ENCODE measurements at regions not wholly inside any gene's neighbourhood (a gene's known extent, or its start where the extent isn't known, plus 50 kb on each side); places are given as distances from the start of the nearest gene placed in this dataset.
"Not testable (repeated sequence)": the region's sequence is repeated elsewhere in the genome, so short reads cannot be mapped to it uniquely, and the experiment has no call there.

DNA sequence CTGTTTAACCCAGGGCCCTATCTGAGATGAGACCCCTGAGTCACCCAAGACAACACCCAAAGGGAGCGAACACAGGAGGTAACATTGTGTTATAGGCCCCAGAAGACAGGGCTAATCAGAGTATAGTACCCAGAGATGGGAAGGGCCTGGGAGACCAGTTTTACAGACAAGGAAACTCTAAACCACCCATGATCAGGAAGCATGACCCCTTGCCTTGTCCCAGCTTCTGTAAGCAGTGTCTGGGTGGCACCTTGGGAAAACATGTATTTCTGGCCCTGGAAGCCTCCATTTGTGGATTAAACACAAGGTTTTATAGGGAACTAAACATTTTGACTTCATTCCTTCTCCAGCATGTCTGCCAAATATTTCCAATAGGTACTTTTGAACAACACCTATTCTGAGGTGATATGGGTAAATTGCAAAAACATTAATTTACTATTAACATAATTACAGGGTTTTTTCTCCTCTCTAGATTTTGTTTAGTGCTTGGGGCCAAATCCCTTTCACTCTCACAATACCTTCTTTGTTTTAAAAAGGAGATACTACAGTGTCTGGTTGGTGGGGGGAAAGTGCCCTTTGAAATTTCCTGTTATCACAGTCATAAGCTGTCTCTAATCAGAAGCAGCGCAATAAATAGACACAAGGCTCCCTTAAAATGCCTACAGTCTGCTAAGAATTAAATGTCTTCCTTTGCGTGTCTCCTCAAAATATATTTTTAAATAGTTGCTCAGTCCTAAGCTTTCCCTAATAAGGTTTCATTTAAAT is 341.1 kb downstream of the BCL11A start:
- H3K27ac ChIP-seq (ENCODE audit: low read depth, low read length), result no peak overlapping the region
- H2AK5ac ChIP-seq (ENCODE audit: low read length), result no peak overlapping the region
- no peaks in the 10 kb centered on the region for H3K36me3 ChIP-seq (ENCODE audit: control insufficient read depth, insufficient read depth, low read length)
- no peak overlapping the region for H3K18ac ChIP-seq (ENCODE audit: low read length)
- no CpG with 5 or more reads among the region's 3 CpGs for WGBS (ENCODE audit: extremely low coverage, insufficient coverage, low lambda C conversion rate)
- no peak overlapping the region for H3K4me3 ChIP-seq (ENCODE audit: low read length)
- no peak overlapping the region for H3K4ac ChIP-seq (ENCODE audit: low read depth, low read length)
- no peak overlapping the region for H4K8ac ChIP-seq (ENCODE audit: low read depth, low read length)
- no peaks in the 10 kb centered on the region for H3K27me3 ChIP-seq (ENCODE audit: insufficient read depth, low read length, poor library complexity)
- H3K23ac ChIP-seq (ENCODE audit: low read length), result no peak overlapping the region
- no peak overlapping the region for H4K5ac ChIP-seq (ENCODE audit: low read length)
- no peak for DNase-seq
- H2BK5ac ChIP-seq (ENCODE audit: low read length), result no peak overlapping the region
- H2BK15ac ChIP-seq (replicated peaks; ENCODE audit: low read depth), result no peak overlapping the region
- peaks cover 2% of the 10 kb centered on the region for H3K4me1 ChIP-seq (ENCODE audit: control insufficient read depth, low read depth, low read length)
- no peak overlapping the region for H2BK120ac ChIP-seq (ENCODE audit: low read depth, low read length)
- H3K56ac ChIP-seq (ENCODE audit: low read length), result no peak overlapping the region
- H3K9ac ChIP-seq (ENCODE audit: low read length), result no peak overlapping the region
- no peak overlapping the region for H3K4me2 ChIP-seq (ENCODE audit: low read length)
- no peaks in the 10 kb centered on the region for H3K79me1 ChIP-seq (ENCODE audit: low read length)
- no peaks in the 10 kb centered on the region for H3K79me2 ChIP-seq (ENCODE audit: control insufficient read depth, insufficient read depth, low read length)

GRCh38 chr2:60189006-60189405 is 364.4 kb downstream of the BCL11A start:
- not testable (repeated sequence) for H3K4me3 ChIP-seq (ENCODE audit: low read length); H2BK15ac ChIP-seq (replicated peaks; ENCODE audit: low read depth); H3K9ac ChIP-seq (ENCODE audit: low read length); H3K79me2 ChIP-seq (ENCODE audit: control insufficient read depth, insufficient read depth, low read length); H4K5ac ChIP-seq (ENCODE audit: low read length); H3K18ac ChIP-seq (ENCODE audit: low read length); H4K8ac ChIP-seq (ENCODE audit: low read depth, low read length); H3K4ac ChIP-seq (ENCODE audit: low read depth, low read length); H3K4me1 ChIP-seq (ENCODE audit: control insufficient read depth, low read depth, low read length); H2AK5ac ChIP-seq (ENCODE audit: low read length); H3K36me3 ChIP-seq (ENCODE audit: control insufficient read depth, insufficient read depth, low read length); DNase-seq; H3K27ac ChIP-seq (ENCODE audit: low read depth, low read length); H3K79me1 ChIP-seq (ENCODE audit: low read length); H3K23ac ChIP-seq (ENCODE audit: low read length); H3K56ac ChIP-seq (ENCODE audit: low read length); H3K27me3 ChIP-seq (ENCODE audit: insufficient read depth, low read length, poor library complexity); H2BK120ac ChIP-seq (ENCODE audit: low read depth, low read length); H2BK5ac ChIP-seq (ENCODE audit: low read length); H3K4me2 ChIP-seq (ENCODE audit: low read length)
- no CpG with 5 or more reads among the region's 19 CpGs for WGBS (ENCODE audit: extremely low coverage, insufficient coverage, low lambda C conversion rate)

- H3K56ac ChIP-seq (ENCODE audit: low read length), result no peak overlapping the region
- no peak overlapping the region for H3K23ac ChIP-seq (ENCODE audit: low read length)
- H2BK15ac ChIP-seq (replicated peaks; ENCODE audit: low read depth), result no peak overlapping the region
- H3K79me2 ChIP-seq (ENCODE audit: control insufficient read depth, insufficient read depth, low read length), result no peaks in the 10 kb centered on the region
- no peak overlapping the region for H4K5ac ChIP-seq (ENCODE audit: low read length)
- no peak overlapping the region for H3K18ac ChIP-seq (ENCODE audit: low read length)
- no peak for DNase-seq
- H3K4me1 ChIP-seq (ENCODE audit: control insufficient read depth, low read depth, low read length), result no peaks in the 10 kb centered on the region
- H2BK5ac ChIP-seq (ENCODE audit: low read length), result no peak overlapping the region
- no peaks in the 10 kb centered on the region for H3K27me3 ChIP-seq (ENCODE audit: insufficient read depth, low read length, poor library complexity)
- H3K4ac ChIP-seq (ENCODE audit: low read depth, low read length), result no peak overlapping the region
- H3K4me3 ChIP-seq (ENCODE audit: low read length), result no peak overlapping the region
- no peak overlapping the region for H2AK5ac ChIP-seq (ENCODE audit: low read length)
- no peak overlapping the region for H3K27ac ChIP-seq (ENCODE audit: low read depth, low read length)
- no peaks in the 10 kb centered on the region for H3K79me1 ChIP-seq (ENCODE audit: low read length)
- no peak overlapping the region for H2BK120ac ChIP-seq (ENCODE audit: low read depth, low read length)
- H3K36me3 ChIP-seq (ENCODE audit: control insufficient read depth, insufficient read depth, low read length), result no peaks in the 10 kb centered on the region
- H3K9ac ChIP-seq (ENCODE audit: low read length), result no peak overlapping the region
- H3K4me2 ChIP-seq (ENCODE audit: low read length), result no peak overlapping the region
- H4K8ac ChIP-seq (ENCODE audit: low read depth, low read length), result no peak overlapping the region
Measured at GRCh38 chr2:60175290-60175689, 378.2 kb downstream of the BCL11A start.

DNA sequence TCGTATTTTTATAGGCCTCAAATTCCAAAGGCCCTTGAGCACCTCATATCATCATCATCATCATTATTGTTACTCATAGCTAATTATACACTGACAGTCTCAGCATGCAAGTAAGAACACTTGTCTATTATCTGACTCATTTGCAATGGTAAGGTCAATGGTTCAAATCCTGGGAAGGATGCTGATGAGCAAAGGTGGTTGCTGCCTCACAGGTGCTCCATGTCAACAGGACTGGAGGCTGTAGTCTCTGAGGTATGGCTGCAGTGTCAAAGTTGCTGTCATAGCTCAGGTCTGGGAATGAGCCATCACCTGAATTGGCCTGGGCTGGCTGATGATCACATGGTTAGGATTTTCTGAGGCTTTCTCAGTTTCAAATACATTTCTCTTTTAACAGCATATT is 379.3 kb downstream of the BCL11A start:
- no peak for DNase-seq
- Histone ChIP-seq H3K4me3 (ENCODE audit: low read length) (no peak overlapping the region), H3K4me2 (ENCODE audit: low read length) (no peak overlapping the region), H4K5ac (ENCODE audit: low read length) (no peak overlapping the region), H4K8ac (ENCODE audit: low read depth, low read length) (no peak overlapping the region), H3K9ac (ENCODE audit: low read length) (no peak overlapping the region), H3K27ac (ENCODE audit: low read depth, low read length) (no peak overlapping the region), H3K36me3 (ENCODE audit: control insufficient read depth, insufficient read depth, low read length) (no peaks in the 10 kb centered on the region), H3K23ac (ENCODE audit: low read length) (no peak overlapping the region), H2BK120ac (ENCODE audit: low read depth, low read length) (no peak overlapping the region), H2BK5ac (ENCODE audit: low read length) (no peak overlapping the region), H3K18ac (ENCODE audit: low read length) (no peak overlapping the region), H2BK15ac (replicated peaks; ENCODE audit: low read depth) (no peak overlapping the region), H2AK5ac (ENCODE audit: low read length) (no peak overlapping the region), H3K79me2 (ENCODE audit: control insufficient read depth, insufficient read depth, low read length) (no peaks in the 10 kb centered on the region), H3K4ac (ENCODE audit: low read depth, low read length) (no peak overlapping the region), H3K4me1 (ENCODE audit: control insufficient read depth, low read depth, low read length) (no peaks in the 10 kb centered on the region), H3K79me1 (ENCODE audit: low read length) (no peaks in the 10 kb centered on the region), H3K56ac (ENCODE audit: low read length) (no peak overlapping the region), H3K27me3 (ENCODE audit: insufficient read depth, low read length, poor library complexity) (no peaks in the 10 kb centered on the region)
- no CpG with 5 or more reads among the region's 1 CpG for whole genome bisulfite sequencing (ENCODE audit: extremely low coverage, insufficient coverage, low lambda C conversion rate)

GRCh38 chr2:60172801-60173200 is 380.7 kb downstream of the BCL11A start:
- DNase-seq, result no peak
- Histone ChIP-seq H3K18ac (ENCODE audit: low read length) (no peak overlapping the region), H3K4ac (ENCODE audit: low read depth, low read length) (no peak overlapping the region), H3K4me1 (ENCODE audit: control insufficient read depth, low read depth, low read length) (no peaks in the 10 kb centered on the region), H3K36me3 (ENCODE audit: control insufficient read depth, insufficient read depth, low read length) (no peaks in the 10 kb centered on the region), H3K27ac (ENCODE audit: low read depth, low read length) (no peak overlapping the region), H3K4me3 (ENCODE audit: low read length) (no peak overlapping the region), H2AK5ac (ENCODE audit: low read length) (no peak overlapping the region), H3K56ac (ENCODE audit: low read length) (no peak overlapping the region), H4K5ac (ENCODE audit: low read length) (no peak overlapping the region), H2BK15ac (replicated peaks; ENCODE audit: low read depth) (no peak overlapping the region), H2BK120ac (ENCODE audit: low read depth, low read length) (no peak overlapping the region), H2BK5ac (ENCODE audit: low read length) (no peak overlapping the region), H4K8ac (ENCODE audit: low read depth, low read length) (no peak overlapping the region), H3K4me2 (ENCODE audit: low read length) (no peak overlapping the region), H3K9ac (ENCODE audit: low read length) (no peak overlapping the region), H3K27me3 (ENCODE audit: insufficient read depth, low read length, poor library complexity) (no peaks in the 10 kb centered on the region), H3K79me1 (ENCODE audit: low read length) (no peaks in the 10 kb centered on the region), H3K23ac (ENCODE audit: low read length) (no peak overlapping the region), H3K79me2 (ENCODE audit: control insufficient read depth, insufficient read depth, low read length) (no peaks in the 10 kb centered on the region)
- WGBS (ENCODE audit: extremely low coverage, insufficient coverage, low lambda C conversion rate), result no CpG with 5 or more reads among the region's 3 CpGs

DNA sequence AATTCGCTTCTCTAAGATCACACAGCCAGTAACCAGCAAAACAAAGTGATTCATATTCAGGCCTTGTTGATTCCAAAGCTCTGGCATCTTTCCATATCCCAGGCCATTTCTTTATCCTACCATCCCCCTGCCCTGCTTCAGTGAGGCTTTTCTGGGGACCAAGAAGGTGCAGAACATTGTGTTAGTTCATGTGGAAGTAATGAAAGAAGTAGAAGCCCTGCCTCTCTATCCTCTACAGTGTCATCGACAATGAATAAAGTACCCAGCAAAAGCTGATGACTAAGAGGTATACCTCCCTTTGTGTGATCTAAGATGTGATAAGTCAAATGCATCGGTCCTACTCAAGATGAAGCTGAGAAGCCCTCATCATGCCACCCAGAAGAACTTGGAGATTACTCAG is 383.2 kb downstream of the BCL11A start:
- no peak overlapping the region for H3K9ac ChIP-seq (ENCODE audit: low read length)
- no peak overlapping the region for H3K23ac ChIP-seq (ENCODE audit: low read length)
- H3K27ac ChIP-seq (ENCODE audit: low read depth, low read length), result no peak overlapping the region
- no peak overlapping the region for H4K5ac ChIP-seq (ENCODE audit: low read length)
- no peak overlapping the region for H3K4me2 ChIP-seq (ENCODE audit: low read length)
- no peak overlapping the region for H2BK120ac ChIP-seq (ENCODE audit: low read depth, low read length)
- no peak overlapping the region for H3K56ac ChIP-seq (ENCODE audit: low read length)
- H3K4me3 ChIP-seq (ENCODE audit: low read length), result no peak overlapping the region
- H3K4me1 ChIP-seq (ENCODE audit: control insufficient read depth, low read depth, low read length), result no peaks in the 10 kb centered on the region
- H3K18ac ChIP-seq (ENCODE audit: low read length), result no peak overlapping the region
- no peaks in the 10 kb centered on the region for H3K79me2 ChIP-seq (ENCODE audit: control insufficient read depth, insufficient read depth, low read length)
- H2BK15ac ChIP-seq (replicated peaks; ENCODE audit: low read depth), result no peak overlapping the region
- DNase-seq, result no peak
- H4K8ac ChIP-seq (ENCODE audit: low read depth, low read length), result no peak overlapping the region
- H3K36me3 ChIP-seq (ENCODE audit: control insufficient read depth, insufficient read depth, low read length), result no peaks in the 10 kb centered on the region
- no peak overlapping the region for H2BK5ac ChIP-seq (ENCODE audit: low read length)
- WGBS (ENCODE audit: extremely low coverage, insufficient coverage, low lambda C conversion rate), result no CpG with 5 or more reads among the region's 3 CpGs
- no peak overlapping the region for H2AK5ac ChIP-seq (ENCODE audit: low read length)
- H3K4ac ChIP-seq (ENCODE audit: low read depth, low read length), result no peak overlapping the region
- no peaks in the 10 kb centered on the region for H3K27me3 ChIP-seq (ENCODE audit: insufficient read depth, low read length, poor library complexity)
- H3K79me1 ChIP-seq (ENCODE audit: low read length), result no peaks in the 10 kb centered on the region

Measured in mesendoderm (in vitro differentiated cells).